HG03521 (cell line): ENCODE measurements at regions not wholly inside any gene's neighbourhood (a gene's known extent, or its start where the extent isn't known, plus 50 kb on each side); places are given as distances from the start of the nearest gene placed in this dataset.
"Not testable (repeated sequence)": the region's sequence is repeated elsewhere in the genome, so short reads cannot be mapped to it uniquely, and the experiment has no call there.

Experiments
- ATAC-seq: cut with Tn5 transposase; IDR thresholded peaks from one replicate; pipeline ENCODE4 v1.9.1; 2021; ENCODE audit warnings: mild to moderate bottlenecking, moderate library complexity; ENCODE audit not compliant: unreplicated experiment

GRCh38 chr6:63476302-63476701, 96.0 kb upstream of the LOC128125822 start:
- no peak for ATAC-seq

DNA sequence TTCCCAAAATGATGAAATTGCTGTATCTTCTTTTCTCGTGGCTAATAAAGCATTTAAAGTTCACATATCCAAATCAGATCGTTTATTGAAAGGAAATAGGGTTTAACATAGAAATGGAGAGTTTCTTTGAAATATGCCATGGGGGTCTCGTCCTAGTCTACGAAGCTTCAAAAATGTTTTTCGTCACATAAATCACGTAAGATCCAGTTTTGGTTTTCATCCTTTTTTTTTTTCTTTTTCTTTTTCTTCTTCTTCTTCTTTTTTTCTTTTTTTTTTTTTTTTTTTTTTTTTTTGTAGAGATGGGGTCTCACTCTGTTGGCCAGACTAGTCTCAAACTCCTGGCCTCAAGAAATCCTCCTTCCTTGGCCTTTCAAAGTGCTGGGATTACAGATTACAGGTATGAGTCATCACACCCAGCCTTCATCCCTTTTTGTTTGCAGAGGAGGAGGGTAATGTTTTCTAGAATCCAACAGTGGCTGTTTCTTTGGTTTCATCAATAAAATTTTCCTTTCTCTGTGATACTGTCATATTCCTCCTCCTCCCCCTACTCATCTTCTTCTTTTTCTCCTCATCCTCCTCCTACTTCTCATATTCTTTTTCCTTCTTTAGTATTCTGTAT, 94.7 kb upstream of the LOC128125822 start:
- ATAC-seq = no peak

- no peak for ATAC-seq
Observed at GRCh38 chr6:63478734-63479133, 93.5 kb upstream of the LOC128125822 start.

- no peak for ATAC-seq
Observed at GRCh38 chr6:63486196-63486595, 86.1 kb upstream of the LOC128125822 start.

GRCh38 chr6:63487103-63487813, 85.0 kb upstream of the LOC128125822 start:
- ATAC-seq = no peak

DNA sequence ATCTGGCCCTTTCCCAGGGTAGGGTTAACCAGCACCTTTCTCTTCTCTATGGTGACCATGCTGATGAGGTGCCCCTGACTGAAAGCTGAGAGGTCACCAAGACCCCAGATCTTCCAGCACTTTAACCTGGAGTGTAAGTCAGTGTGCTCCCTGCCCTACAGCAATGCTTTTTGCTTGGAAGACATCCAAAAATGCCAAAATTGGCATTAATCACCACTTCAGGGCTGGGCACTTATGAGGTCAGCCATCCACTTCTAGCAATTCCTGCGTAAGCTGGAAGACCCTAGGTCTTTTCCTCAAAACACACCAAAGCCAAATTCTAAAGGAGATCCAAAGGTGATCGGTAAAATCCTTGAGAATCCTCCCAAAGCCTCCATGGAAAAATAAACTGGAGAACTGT, 81.2 kb upstream of the LOC128125822 start:
- ATAC-seq = no peak

- no peak for ATAC-seq
Observed at GRCh38 chr6:63492476-63492875, 79.8 kb upstream of the LOC128125822 start.

DNA sequence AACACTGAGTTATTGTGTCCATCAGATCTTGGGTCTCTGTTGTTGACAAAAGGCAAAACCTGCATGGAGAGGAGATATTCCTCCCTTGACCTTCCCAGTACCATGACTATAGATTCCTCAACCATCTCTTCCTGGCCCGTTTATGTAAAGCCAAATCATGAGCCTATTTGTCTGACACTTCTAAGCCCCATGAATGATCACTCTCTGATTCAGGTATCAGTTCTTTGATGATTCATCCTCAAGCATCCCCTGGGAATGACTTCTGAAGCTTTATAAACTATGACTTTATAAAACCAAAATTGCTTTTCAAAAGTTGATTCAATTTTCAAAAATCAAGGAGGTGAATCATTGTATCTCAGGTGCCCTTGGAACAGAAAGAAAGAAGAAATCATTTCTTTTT, 78.7 kb upstream of the LOC128125822 start:
- no peak for ATAC-seq

DNA sequence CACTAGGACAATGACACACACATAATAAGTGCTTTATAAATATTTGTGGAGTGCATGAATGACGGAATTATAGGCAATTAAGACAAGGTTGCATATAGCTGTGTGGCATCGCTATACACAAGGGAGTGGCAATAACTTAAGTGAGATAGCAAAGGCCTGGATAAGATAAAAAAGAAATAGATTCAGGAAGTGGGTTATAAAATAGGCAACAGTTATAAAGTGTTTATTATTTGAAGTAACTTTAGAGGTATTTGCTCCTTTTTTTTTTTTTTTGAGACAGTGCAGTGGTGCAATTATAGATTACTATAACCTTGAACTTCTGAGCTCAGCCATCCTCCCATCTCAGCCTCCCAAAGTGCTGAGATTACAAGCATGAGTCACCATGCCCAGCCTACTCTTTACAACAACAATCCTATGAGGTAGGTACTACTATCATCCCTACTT, 75.9 kb upstream of the LOC128125822 start:
- no peak for ATAC-seq

GRCh38 chr6:63502156-63502555, 70.1 kb upstream of the LOC128125822 start:
- no peak for ATAC-seq

DNA sequence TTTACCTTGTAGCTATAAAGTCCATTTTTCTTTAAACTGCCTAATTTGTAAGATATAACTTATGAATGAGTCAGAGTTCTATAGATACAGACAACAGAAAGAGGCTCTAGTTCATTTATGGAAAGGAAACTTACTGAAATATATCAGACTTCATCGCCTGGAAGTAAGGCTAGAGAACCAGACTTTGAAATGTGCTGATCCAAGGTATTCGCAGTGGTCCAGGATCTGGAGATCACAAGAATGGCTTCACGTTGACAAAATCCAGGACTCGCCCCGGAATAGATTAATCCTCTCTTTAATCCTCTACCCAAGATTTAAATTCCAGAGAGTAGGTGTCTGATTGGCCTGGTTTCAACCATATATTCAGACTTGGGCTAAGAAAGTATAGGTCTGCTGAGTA, 69.1 kb upstream of the LOC128125822 start:
- no peak for ATAC-seq

DNA sequence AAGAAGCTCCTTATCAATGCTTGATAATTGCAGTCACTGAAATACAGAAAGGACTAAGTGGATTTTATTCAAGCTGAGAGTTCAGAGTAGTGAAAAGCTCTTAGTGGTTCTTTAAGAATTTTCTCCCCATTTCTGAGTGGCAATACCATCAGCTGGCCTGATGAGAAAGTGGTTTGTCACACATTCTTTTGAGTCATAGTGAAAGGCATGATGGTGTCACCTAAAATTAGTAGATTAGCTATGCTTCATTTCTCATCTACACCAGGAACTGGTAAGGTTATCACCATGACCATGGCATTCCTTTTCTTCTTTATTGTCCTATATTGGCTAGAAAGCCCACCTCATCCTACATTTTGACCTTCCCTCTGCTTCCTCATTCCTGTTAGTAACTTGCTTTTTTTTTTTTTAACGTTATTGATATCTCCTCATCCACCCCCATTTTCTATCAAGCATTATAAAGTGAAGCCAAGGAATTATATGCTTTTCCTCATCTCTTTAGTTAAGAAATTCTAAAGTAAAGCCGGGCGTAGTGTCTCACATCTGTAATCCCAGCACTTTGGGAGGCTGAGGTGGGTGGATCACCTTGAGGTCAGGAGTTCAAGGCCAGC, 67.4 kb upstream of the LOC128125822 start:
- ATAC-seq = peak; percentile 98

- no peak for ATAC-seq
Observed at GRCh38 chr6:63507096-63507495, 65.2 kb upstream of the LOC128125822 start.

GRCh38 chr6:63509652-63510352, 62.5 kb upstream of the LOC128125822 start:
- no peak for ATAC-seq

DNA sequence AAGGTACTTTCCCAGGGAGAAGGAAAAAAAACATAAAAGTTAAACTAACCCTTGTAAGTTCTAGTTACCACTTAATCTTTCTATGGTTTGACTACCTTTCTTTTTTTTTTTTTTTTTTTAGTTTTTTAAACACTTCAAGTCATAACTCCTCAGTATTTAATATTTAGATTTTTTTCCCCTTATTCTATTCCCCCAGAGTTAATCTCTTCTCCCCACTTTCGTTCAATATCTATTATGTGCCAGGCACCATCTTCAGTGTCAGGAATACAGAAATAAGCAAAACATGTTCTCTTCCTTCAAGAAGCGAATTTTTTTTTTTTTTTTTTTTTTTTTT, 62.0 kb upstream of the LOC128125822 start:
- ATAC-seq = no peak

- ATAC-seq = no peak
Observed at GRCh38 chr6:63510849-63511248, 61.4 kb upstream of the LOC128125822 start.

- ATAC-seq = no peak
Observed at GRCh38 chr6:63514488-63515173, 57.6 kb upstream of the LOC128125822 start.

GRCh38 chr6:63515227-63515626, 57.1 kb upstream of the LOC128125822 start:
- not testable (repeated sequence) for ATAC-seq

GRCh38 chr6:63516186-63516944, 55.9 kb upstream of the LOC128125822 start:
- no peak for ATAC-seq

DNA sequence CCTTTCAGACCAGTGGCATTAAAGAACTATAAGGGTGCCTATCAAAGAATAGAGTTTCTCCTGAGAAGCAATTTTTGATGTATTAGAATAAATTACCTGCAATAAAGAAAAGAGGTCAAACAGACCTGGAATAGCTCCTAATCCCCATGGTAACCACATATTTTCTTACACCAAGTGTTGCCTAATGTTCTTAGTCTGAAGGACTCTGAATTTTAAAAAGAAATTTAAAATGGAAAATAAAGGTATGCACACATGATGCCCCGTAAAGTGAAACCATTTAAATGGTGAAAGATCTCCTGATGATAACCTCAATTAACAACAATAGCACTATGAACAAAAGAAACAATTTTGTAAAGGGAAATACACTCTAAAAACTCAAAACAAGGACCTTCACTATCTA, 55.1 kb upstream of the LOC128125822 start:
- no peak for ATAC-seq
